ENCODE measurements at regions not wholly inside any gene's neighbourhood (a gene's known extent, or its start where the extent isn't known, plus 50 kb on each side); places are given as distances from the start of the nearest gene placed in this dataset.

DNA sequence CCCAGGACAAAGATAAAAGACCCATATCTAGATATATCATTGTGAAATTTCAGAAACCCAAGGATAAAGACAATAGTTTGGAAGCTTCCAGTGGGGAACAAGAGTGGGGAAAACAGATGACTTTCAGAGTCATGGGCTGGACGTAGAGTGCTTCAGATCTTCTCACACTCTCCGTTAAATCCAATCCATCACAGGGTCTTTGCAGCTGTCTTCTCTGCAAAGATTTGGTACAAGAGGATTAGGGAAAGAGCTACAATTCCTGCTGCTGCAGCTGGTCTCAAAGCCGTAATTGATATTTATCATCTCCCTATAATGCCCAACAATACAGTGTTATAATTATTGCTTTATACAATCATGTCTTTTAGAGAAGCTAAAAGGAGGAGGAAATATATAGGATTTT, 63.4 kb upstream of the CLPB start:
- Histone ChIP-seq H3K4me2 (ENCODE audit: low read depth, low read length) (no peak overlapping the region), H3K36me3 (ENCODE audit: control insufficient read depth, insufficient read depth, low read length) (no peaks in the 10 kb centered on the region), H4K91ac (ENCODE audit: insufficient read depth, low read depth, low read length) (no peak overlapping the region), H3K27ac (ENCODE audit: insufficient read depth, low read length) (no peak overlapping the region), H3K27me3 (ENCODE audit: control insufficient read depth, insufficient read depth, low read length) (peaks cover 8% of the 10 kb centered on the region; the same call in 1 of the 2 replicates), H3K18ac (ENCODE audit: low read depth, low read length) (no peak overlapping the region), H3K4ac (ENCODE audit: low read depth, low read length) (no peak overlapping the region), H2AK9ac (replicated peaks; ENCODE audit: low read depth, low read length, poor library complexity) (no peak overlapping the region), H2BK15ac (ENCODE audit: low read depth, low read length) (no peak overlapping the region), H3K4me1 (ENCODE audit: control insufficient read depth, insufficient read depth, low read length) (no peaks in the 10 kb centered on the region), H3K4me3 (ENCODE audit: insufficient read depth, low read depth, low read length) (no peak overlapping the region), H4K20me1 (ENCODE audit: insufficient read depth, low read length) (no peaks in the 10 kb centered on the region), H3K9me3 (ENCODE audit: control insufficient read depth, insufficient read depth, low read length) (no peaks in the 10 kb centered on the region), H2AFZ (replicated peaks; ENCODE audit: low read length, poor library complexity) (no peak overlapping the region), H3K56ac (ENCODE audit: extremely low read depth, insufficient read depth, low read length) (no peak overlapping the region), H2BK20ac (ENCODE audit: low read depth, low read length) (no peak overlapping the region), H3K23ac (ENCODE audit: low read depth, low read length) (no peak overlapping the region), H2BK5ac (ENCODE audit: low read depth, low read length, poor library complexity, severe bottlenecking) (no peak overlapping the region), H2AK5ac (ENCODE audit: low read depth, low read length) (no peak overlapping the region), H3K79me1 (ENCODE audit: low read depth in 1 of 2, low read length in 2 of 2) (no peaks in the 10 kb centered on the region), H3K9me1 (ENCODE audit: insufficient read depth, low read length) (no peaks in the 10 kb centered on the region), H2BK120ac (ENCODE audit: low read depth, low read length) (no peak overlapping the region), H4K5ac (ENCODE audit: low read depth, low read length) (no peak overlapping the region), H4K8ac (ENCODE audit: low read depth in 2 of 2, low read length in 2 of 2) (no peak overlapping the region), H3K14ac (replicated peaks; ENCODE audit: low read depth, low read length) (no peak overlapping the region), H3K9ac (ENCODE audit: low read depth, low read length) (no peak overlapping the region)
- ChIA-PET POLR2A (ENCODE audit: unreplicated experiment) (interaction anchor here (0.6 kb wide), 1 partner anchor 281 kb away, joined by 3 read pairs; the partner anchor contains the start of gene FOLR2), CTCF (no interaction called here)
- BruUV-seq (replicated peaks) = no TSS peak
- TF ChIP-seq MXI1 (IDR thresholded peaks at IDR 0.05; ENCODE audit: borderline replicate concordance, low read depth, low read length) = no peak
- TF ChIP-seq CHD1 (IDR thresholded peaks at IDR 0.05; ENCODE audit: low read depth, low read length) = no peak
- TF ChIP-seq BHLHE40 (IDR thresholded peaks at IDR 0.05; ENCODE audit: low read depth, low read length) = no peak
- no peak for TF ChIP-seq RCOR1 (IDR thresholded peaks at IDR 0.05; ENCODE audit: insufficient replicate concordance, low read length)
- no peak for TF ChIP-seq SMC3 (IDR thresholded peaks at IDR 0.05; ENCODE audit: low read depth, low read length)
- TF ChIP-seq FOS (IDR thresholded peaks at IDR 0.05; ENCODE audit: low read depth, low read length) = no peak
- TF ChIP-seq MAFK (IDR thresholded peaks at IDR 0.05; ENCODE audit: low read depth, low read length) = no peak
- no peak for TF ChIP-seq RFX5 (IDR thresholded peaks at IDR 0.05; ENCODE audit: low read depth, low read length)
- TF ChIP-seq CEBPB (IDR thresholded peaks at IDR 0.05; ENCODE audit: low read depth, low read length) = no peak
- no peak for TF ChIP-seq POLR2A (IDR thresholded peaks at IDR 0.05; ENCODE audit: low read depth, low read length)
- TF ChIP-seq NFE2L2 (IDR thresholded peaks at IDR 0.05; ENCODE audit: low read depth, low read length) = no peak
- TF ChIP-seq, protein P1, sequence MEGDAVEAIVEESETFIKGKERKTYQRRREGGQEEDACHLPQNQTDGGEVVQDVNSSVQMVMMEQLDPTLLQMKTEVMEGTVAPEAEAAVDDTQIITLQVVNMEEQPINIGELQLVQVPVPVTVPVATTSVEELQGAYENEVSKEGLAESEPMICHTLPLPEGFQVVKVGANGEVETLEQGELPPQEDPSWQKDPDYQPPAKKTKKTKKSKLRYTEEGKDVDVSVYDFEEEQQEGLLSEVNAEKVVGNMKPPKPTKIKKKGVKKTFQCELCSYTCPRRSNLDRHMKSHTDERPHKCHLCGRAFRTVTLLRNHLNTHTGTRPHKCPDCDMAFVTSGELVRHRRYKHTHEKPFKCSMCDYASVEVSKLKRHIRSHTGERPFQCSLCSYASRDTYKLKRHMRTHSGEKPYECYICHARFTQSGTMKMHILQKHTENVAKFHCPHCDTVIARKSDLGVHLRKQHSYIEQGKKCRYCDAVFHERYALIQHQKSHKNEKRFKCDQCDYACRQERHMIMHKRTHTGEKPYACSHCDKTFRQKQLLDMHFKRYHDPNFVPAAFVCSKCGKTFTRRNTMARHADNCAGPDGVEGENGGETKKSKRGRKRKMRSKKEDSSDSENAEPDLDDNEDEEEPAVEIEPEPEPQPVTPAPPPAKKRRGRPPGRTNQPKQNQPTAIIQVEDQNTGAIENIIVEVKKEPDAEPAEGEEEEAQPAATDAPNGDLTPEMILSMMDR (conservative IDR thresholded peaks at IDR 0.05; ENCODE audit: low read depth, low read length) = no peak
- TF ChIP-seq MAZ (IDR thresholded peaks at IDR 0.05; ENCODE audit: borderline replicate concordance, low read depth, low read length) = no peak
- TF ChIP-seq, protein P2, sequence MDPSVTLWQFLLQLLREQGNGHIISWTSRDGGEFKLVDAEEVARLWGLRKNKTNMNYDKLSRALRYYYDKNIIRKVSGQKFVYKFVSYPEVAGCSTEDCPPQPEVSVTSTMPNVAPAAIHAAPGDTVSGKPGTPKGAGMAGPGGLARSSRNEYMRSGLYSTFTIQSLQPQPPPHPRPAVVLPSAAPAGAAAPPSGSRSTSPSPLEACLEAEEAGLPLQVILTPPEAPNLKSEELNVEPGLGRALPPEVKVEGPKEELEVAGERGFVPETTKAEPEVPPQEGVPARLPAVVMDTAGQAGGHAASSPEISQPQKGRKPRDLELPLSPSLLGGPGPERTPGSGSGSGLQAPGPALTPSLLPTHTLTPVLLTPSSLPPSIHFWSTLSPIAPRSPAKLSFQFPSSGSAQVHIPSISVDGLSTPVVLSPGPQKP (IDR thresholded peaks at IDR 0.05; ENCODE audit: borderline replicate concordance, low read depth, low read length) = no peak
- TF ChIP-seq RAD21 (IDR thresholded peaks at IDR 0.05; ENCODE audit: low read length) = no peak
- TF ChIP-seq, protein P3, sequence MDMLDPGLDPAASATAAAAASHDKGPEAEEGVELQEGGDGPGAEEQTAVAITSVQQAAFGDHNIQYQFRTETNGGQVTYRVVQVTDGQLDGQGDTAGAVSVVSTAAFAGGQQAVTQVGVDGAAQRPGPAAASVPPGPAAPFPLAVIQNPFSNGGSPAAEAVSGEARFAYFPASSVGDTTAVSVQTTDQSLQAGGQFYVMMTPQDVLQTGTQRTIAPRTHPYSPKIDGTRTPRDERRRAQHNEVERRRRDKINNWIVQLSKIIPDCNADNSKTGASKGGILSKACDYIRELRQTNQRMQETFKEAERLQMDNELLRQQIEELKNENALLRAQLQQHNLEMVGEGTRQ (IDR thresholded peaks at IDR 0.05; ENCODE audit: low read depth, low read length) = no peak
- DNase-seq = no peak
- no CpG with 5 or more reads among the region's 3 CpGs for WGBS, 2 experiments (ENCODE audit: extremely low coverage in 2 of 2, insufficient read length in 1 of 2)
- dilution Hi-C loops (cut with HindIII; ENCODE audit: low sequenced_read_pairs, unreplicated experiment) = no loop called here
- in situ Hi-C loops (cut with MboI; ENCODE audit: low sequenced_read_pairs) = no loop called here
- no peak for ATAC-seq (ENCODE audit: low read depth)
- intact Hi-C loops (cut with micrococcal nuclease) = no loop called here

Measured in IMR-90 (cell line).